Glomerular visceral epithelial cell (primary cell): ENCODE measurements at regions not wholly inside any gene's neighbourhood (a gene's known extent, or its start where the extent isn't known, plus 50 kb on each side); places are given as distances from the start of the nearest gene placed in this dataset.

Experiments used
- DNase-seq: peaks from one replicate; pipeline ENCODE4 v3.0.0-alpha.2; 2016; ENCODE audit errors: extremely low spot score

- no peak for DNase-seq
Measured at GRCh38 chr5:8239198-8239597, 370.2 kb downstream of the MTRR start.

GRCh38 chr5:8239646-8240045 lies 370.7 kb downstream of the MTRR start:
- no peak for DNase-seq

- DNase-seq, result no peak
Measured at GRCh38 chr5:8241076-8241475, 372.1 kb downstream of the MTRR start.

GRCh38 chr5:8241558-8241957 lies 372.6 kb downstream of the MTRR start:
- no peak for DNase-seq

GRCh38 chr5:8247049-8247899 lies 378.3 kb downstream of the MTRR start:
- no peak for DNase-seq

- no peak for DNase-seq
Measured at GRCh38 chr5:8253376-8253775, 384.4 kb downstream of the MTRR start.

GRCh38 chr5:8254674-8255073 lies 385.7 kb downstream of the MTRR start:
- DNase-seq, result no peak

- DNase-seq, result no peak
Measured at GRCh38 chr5:8258801-8259200, 389.9 kb downstream of the MTRR start.

- no peak for DNase-seq
Measured at GRCh38 chr5:8270246-8270645, 401.3 kb downstream of the MTRR start.

GRCh38 chr5:8280711-8281363 lies 411.9 kb downstream of the MTRR start:
- DNase-seq, result no peak

- no peak for DNase-seq
Measured at GRCh38 chr5:8288334-8288733, 419.4 kb downstream of the MTRR start.

GRCh38 chr5:8288897-8289516 lies 420.1 kb downstream of the MTRR start:
- DNase-seq, result no peak

- no peak for DNase-seq
Measured at GRCh38 chr5:8289779-8290178, 420.8 kb downstream of the MTRR start.

GRCh38 chr5:8290721-8291120 lies 421.8 kb downstream of the MTRR start:
- no peak for DNase-seq

GRCh38 chr5:8291641-8292040 lies 422.7 kb downstream of the MTRR start:
- no peak for DNase-seq

GRCh38 chr5:8295141-8295540 lies 426.2 kb downstream of the MTRR start:
- DNase-seq, result no peak

- no peak for DNase-seq
Measured at GRCh38 chr5:8299716-8300115, 430.8 kb downstream of the MTRR start.

GRCh38 chr5:8304341-8304740 lies 435.4 kb downstream of the MTRR start:
- no peak for DNase-seq

GRCh38 chr5:8306288-8306896 lies 437.4 kb downstream of the MTRR start:
- DNase-seq, result no peak

- no peak for DNase-seq
Measured at GRCh38 chr5:8314965-8315364, 446.0 kb downstream of the MTRR start.

GRCh38 chr5:8316608-8317280 lies 447.8 kb downstream of the MTRR start:
- DNase-seq, result no peak

- no peak for DNase-seq
Measured at GRCh38 chr5:8317335-8317734, 448.4 kb downstream of the MTRR start.
